Endothelial cell (in vitro differentiated cells): ENCODE measurements at regions not wholly inside any gene's neighbourhood (a gene's known extent, or its start where the extent isn't known, plus 50 kb on each side); places are given as distances from the start of the nearest gene placed in this dataset.

Experiments used
- DNase-seq: peaks from one replicate; pipeline ENCODE4 v3.0.0; 2021; ENCODE audit warnings: low spot score
- H3K27ac Mint-ChIP-seq: one replicate; pipeline ENCODE4 v1.8.0; 2021; ENCODE audit warnings: mixed read lengths, inconsistent platforms; ENCODE audit not compliant: unreplicated experiment
- H3K27me3 Mint-ChIP-seq: one replicate; pipeline ENCODE4 v1.8.0; 2021; ENCODE audit warnings: mild to moderate bottlenecking, moderate library complexity, mixed read lengths, inconsistent platforms; ENCODE audit not compliant: unreplicated experiment
- H3K36me3 Mint-ChIP-seq: one replicate; pipeline ENCODE4 v1.8.0; 2021; ENCODE audit warnings: mild to moderate bottlenecking, low read depth, mixed read lengths, inconsistent platforms; ENCODE audit not compliant: unreplicated experiment
- H3K4me1 Mint-ChIP-seq: one replicate; pipeline ENCODE4 v1.8.0; 2021; ENCODE audit warnings: mild to moderate bottlenecking, mixed read lengths, inconsistent platforms; ENCODE audit not compliant: unreplicated experiment
- H3K4me3 Mint-ChIP-seq: one replicate; pipeline ENCODE4 v1.8.0; 2021; ENCODE audit warnings: mild to moderate bottlenecking, mixed read lengths, inconsistent platforms; ENCODE audit not compliant: unreplicated experiment
- H3K9me3 Mint-ChIP-seq: one replicate; pipeline ENCODE4 v1.8.0; 2021; ENCODE audit warnings: mixed read lengths, inconsistent platforms; ENCODE audit not compliant: unreplicated experiment
- TF ChIP-seq, protein P1 (sequence below): fragments of 200-600 bp; sonication (generic); IDR thresholded peaks from one replicate; pipeline ENCODE4 v1.5.0; 2021; ENCODE audit warnings: antibody characterized with exemption; ENCODE audit not compliant: unreplicated experiment

DNA sequence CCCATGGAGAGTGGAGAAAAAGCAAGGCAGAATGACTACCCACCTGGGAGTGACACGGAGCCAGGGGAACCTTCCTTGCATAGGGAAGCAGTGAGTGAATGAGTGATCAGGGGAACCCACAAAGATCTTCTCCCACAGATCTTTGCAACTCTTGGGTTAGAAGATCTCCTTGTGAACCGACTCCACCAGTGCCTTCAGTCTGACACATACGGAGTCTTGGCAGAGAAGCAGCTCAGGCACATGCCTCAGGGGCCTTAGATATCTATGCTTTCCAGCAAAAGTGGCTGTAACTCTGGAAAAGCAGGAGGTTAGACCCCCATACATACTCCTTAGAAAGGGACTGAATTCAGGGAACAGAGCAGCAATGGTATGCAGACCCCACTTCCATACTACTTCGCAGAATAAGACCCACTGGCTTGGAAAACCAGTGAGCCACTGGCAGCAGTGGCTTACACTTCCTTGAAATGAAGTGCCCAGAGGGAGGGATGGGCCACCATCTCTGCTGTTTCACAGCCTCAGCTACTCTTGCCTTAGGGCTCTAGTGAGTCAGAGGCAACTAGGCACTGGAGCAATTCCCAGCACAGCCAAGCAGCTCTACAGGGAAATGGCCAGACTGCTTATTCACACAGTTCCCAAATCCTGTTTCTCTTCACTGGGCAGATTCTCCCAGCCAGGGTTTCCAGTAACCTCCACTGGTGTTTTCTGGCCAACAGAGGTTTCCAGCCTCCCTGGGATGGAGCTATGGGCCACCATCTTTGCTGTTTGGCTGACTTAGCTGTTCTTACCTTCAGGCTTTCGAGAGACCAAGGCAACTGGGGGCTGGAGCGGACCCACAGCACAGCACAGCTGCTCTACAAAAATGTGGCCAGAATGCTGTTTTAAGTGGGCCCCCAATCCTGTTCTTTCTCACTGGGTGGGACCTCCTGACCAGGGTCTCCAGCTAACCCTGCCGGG, 82.8 kb upstream of the TCEAL2 start:
- H3K36me3 Mint-ChIP-seq, result no peaks in the 10 kb centered on the region
- H3K4me3 Mint-ChIP-seq, result no peak overlapping the region
- H3K4me1 Mint-ChIP-seq, result no peaks in the 10 kb centered on the region
- no peak for DNase-seq
- peaks cover 4% of the 10 kb centered on the region for H3K27me3 Mint-ChIP-seq
- H3K9me3 Mint-ChIP-seq, result no peaks in the 10 kb centered on the region
- H3K27ac Mint-ChIP-seq, result no peak overlapping the region
- TF ChIP-seq, protein P1, sequence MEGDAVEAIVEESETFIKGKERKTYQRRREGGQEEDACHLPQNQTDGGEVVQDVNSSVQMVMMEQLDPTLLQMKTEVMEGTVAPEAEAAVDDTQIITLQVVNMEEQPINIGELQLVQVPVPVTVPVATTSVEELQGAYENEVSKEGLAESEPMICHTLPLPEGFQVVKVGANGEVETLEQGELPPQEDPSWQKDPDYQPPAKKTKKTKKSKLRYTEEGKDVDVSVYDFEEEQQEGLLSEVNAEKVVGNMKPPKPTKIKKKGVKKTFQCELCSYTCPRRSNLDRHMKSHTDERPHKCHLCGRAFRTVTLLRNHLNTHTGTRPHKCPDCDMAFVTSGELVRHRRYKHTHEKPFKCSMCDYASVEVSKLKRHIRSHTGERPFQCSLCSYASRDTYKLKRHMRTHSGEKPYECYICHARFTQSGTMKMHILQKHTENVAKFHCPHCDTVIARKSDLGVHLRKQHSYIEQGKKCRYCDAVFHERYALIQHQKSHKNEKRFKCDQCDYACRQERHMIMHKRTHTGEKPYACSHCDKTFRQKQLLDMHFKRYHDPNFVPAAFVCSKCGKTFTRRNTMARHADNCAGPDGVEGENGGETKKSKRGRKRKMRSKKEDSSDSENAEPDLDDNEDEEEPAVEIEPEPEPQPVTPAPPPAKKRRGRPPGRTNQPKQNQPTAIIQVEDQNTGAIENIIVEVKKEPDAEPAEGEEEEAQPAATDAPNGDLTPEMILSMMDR, result no peak

DNA sequence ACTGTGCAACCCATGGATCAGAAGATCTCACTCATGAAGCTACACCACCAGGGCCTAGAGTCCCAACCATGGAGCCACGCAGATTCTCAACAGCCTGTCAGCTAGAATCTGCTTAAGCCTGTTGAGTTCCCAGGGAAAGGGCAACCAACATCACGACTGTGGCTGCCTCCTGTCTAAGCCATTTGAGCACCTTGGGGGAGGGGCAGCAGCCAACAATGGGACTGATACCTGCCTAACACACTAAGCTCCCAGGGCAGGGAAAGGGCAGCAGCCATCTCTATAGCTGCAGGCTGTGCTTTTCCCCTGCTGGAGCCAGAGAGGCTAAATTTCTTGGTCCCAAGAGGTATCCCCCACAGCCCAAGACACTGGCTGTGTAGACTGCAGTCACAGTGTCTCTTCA, 96.5 kb upstream of the TCEAL2 start:
- no peaks in the 10 kb centered on the region for H3K4me1 Mint-ChIP-seq
- no peaks in the 10 kb centered on the region for H3K27me3 Mint-ChIP-seq
- H3K36me3 Mint-ChIP-seq, result peaks cover 12% of the 10 kb centered on the region
- no peak overlapping the region for H3K27ac Mint-ChIP-seq
- TF ChIP-seq, protein P1, result no peak
- H3K4me3 Mint-ChIP-seq, result no peak overlapping the region
- H3K9me3 Mint-ChIP-seq, result peaks cover 9% of the 10 kb centered on the region
- DNase-seq, result no peak

DNA sequence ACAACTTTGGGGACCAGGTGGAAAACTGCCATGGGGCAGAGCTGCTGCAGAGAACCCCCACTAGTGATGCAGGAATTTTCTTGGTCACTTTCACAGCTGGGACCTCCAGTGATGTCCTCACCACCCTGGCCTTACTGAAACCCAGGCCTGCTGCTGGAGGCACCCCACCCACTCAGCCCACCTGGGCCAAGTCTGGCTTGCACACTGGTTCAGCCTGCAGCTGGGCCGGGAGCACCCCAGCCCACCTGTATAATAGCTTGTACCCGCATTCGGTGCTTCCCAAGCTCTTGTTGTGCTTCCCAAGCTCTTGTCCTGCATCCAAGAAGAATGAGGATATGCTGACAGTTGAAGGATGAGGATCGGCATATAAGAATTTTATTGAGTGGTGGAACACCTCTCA, 86.4 kb upstream of the ZMAT1 start:
- Mint-ChIP-seq H3K36me3 (no peaks in the 10 kb centered on the region), H3K27ac (no peak overlapping the region), H3K9me3 (no peaks in the 10 kb centered on the region), H3K27me3 (peaks cover 1% of the 10 kb centered on the region), H3K4me1 (no peaks in the 10 kb centered on the region), H3K4me3 (no peak overlapping the region)
- no peak for DNase-seq
- TF ChIP-seq, protein P1, result no peak

DNA sequence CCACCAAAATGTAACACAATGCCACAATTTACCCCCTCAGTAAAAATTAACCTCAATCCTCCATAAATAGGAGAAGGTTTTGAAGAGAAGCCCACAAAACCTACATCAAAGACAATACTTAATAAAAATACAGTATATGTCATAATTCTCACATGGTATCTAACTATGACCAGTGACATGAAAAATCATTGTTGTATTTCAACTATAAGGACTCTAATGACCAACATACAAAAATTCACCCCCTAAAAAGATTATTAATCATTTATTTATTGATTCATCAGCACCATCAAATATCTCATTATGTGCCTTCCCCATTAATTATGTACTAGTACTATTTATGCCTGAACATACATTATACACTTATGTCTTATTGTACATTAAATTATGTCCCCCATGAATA, 77.1 kb upstream of the ZMAT1 start:
- no peak for DNase-seq
- H3K27me3 Mint-ChIP-seq, result no peaks in the 10 kb centered on the region
- no peaks in the 10 kb centered on the region for H3K4me1 Mint-ChIP-seq
- H3K4me3 Mint-ChIP-seq, result no peak overlapping the region
- no peaks in the 10 kb centered on the region for H3K9me3 Mint-ChIP-seq
- H3K27ac Mint-ChIP-seq, result no peak overlapping the region
- no peaks in the 10 kb centered on the region for H3K36me3 Mint-ChIP-seq
- TF ChIP-seq, protein P1, result no peak
